Liver (tissue), 8 donors: ENCODE measurements at regions not wholly inside any gene's neighbourhood (a gene's known extent, or its start where the extent isn't known, plus 50 kb on each side); places are given as distances from the start of the nearest gene placed in this dataset.

Experiments used
- DNase-seq: peaks from one replicate; pipeline ENCODE4 v3.0.0-alpha.2; 2017; ENCODE audit warnings: low spot score
- H3K27ac ChIP-seq, 2 donors: one replicate each; pipeline ENCODE4 v1.7.0; 2013; ENCODE audit warnings: inconsistent platforms in 2 of 2, low read length in 2 of 2, control low read depth in 1 of 2, low read depth in 1 of 2, mild to moderate bottlenecking in 1 of 2
- H3K27me3 ChIP-seq, 4 donors: one replicate each; pipeline versions ENCODE4 v1.6.1 to v1.7.0; 2013; ENCODE audit warnings: low read length in 3 of 4, inconsistent platforms in 1 of 4, mild to moderate bottlenecking in 1 of 4, moderate library complexity in 1 of 4; ENCODE audit not compliant: control insufficient read depth in 4 of 4, insufficient read depth in 4 of 4
- H3K36me3 ChIP-seq, 4 donors: one replicate each; pipeline versions ENCODE4 v1.6.1 to v1.7.0; 2013; ENCODE audit warnings: low read length in 3 of 4, mild to moderate bottlenecking in 3 of 4, low read depth in 1 of 4, moderate library complexity in 1 of 4; ENCODE audit not compliant: control insufficient read depth in 4 of 4, insufficient read depth in 3 of 4
- H3K4me1 ChIP-seq, 4 donors: one replicate each; pipeline versions ENCODE4 v1.6.1 to v1.7.0; 2013; ENCODE audit warnings: low read length in 3 of 4, mild to moderate bottlenecking in 3 of 4, moderate library complexity in 1 of 4; ENCODE audit not compliant: control insufficient read depth in 4 of 4, insufficient read depth in 4 of 4
- H3K4me3 ChIP-seq, 3 donors: one replicate each; pipeline versions ENCODE4 v1.6.1 to v1.7.0; 2013; ENCODE audit warnings: low read length in 3 of 3, control low read depth in 1 of 3, low read depth in 1 of 3, mild to moderate bottlenecking in 1 of 3
- H3K9ac ChIP-seq, 2 donors: one replicate each; pipeline ENCODE4 v1.7.0; 2013; ENCODE audit warnings: low read length in 2 of 2, mild to moderate bottlenecking in 2 of 2, moderate library complexity in 2 of 2, control low read depth in 1 of 2, low read depth in 1 of 2
- H3K9me3 ChIP-seq, 4 donors: one replicate each; pipeline versions ENCODE4 v1.6.1 to v1.7.0; 2013; ENCODE audit warnings: low read length in 3 of 4; ENCODE audit not compliant: control insufficient read depth in 4 of 4
- ATF3 ChIP-seq: IDR thresholded peaks from 2 replicates; pipeline ENCODE4 v1.6.1; 2016; ENCODE audit warnings: antibody characterized with exemption
- CTCF ChIP-seq: fragments of 150-350 bp; IDR thresholded peaks from 2 replicates; pipeline ENCODE4 v1.5.1; 2017; ENCODE audit warnings: improper control_type of control experiment, low read depth, low read length; ENCODE audit not compliant: missing input control
- EGR1 ChIP-seq, 2 donors: IDR thresholded peaks; 2 replicates each; pipeline ENCODE4 v1.6.1; 2016 to 2018; ENCODE audit warnings: antibody characterized with exemption in 2 of 2, low read depth in 2 of 2
- FOXA1 ChIP-seq: IDR thresholded peaks from 2 replicates; pipeline ENCODE4 v1.6.1; 2016; ENCODE audit warnings: antibody characterized with exemption
- FOXA2 ChIP-seq: IDR thresholded peaks from 2 replicates; pipeline ENCODE4 v1.6.1; 2016; ENCODE audit warnings: antibody characterized with exemption
- GABPA ChIP-seq, 2 donors: IDR thresholded peaks in 1 of 2; conservative IDR thresholded peaks in 1 of 2; 2 replicates each; pipeline ENCODE4 v1.6.1; 2016; ENCODE audit warnings: antibody characterized with exemption in 2 of 2, mild to moderate bottlenecking in 1 of 2, moderate library complexity in 1 of 2
- HNF4A ChIP-seq, 2 donors: conservative IDR thresholded peaks; 2 replicates each; pipeline ENCODE4 v1.6.1; 2016; ENCODE audit warnings: antibody characterized with exemption in 2 of 2, mild to moderate bottlenecking in 2 of 2
- HNF4G ChIP-seq: IDR thresholded peaks from 2 replicates; pipeline ENCODE4 v1.6.1; 2016; ENCODE audit warnings: antibody characterized with exemption
- JUND ChIP-seq, 2 donors: IDR thresholded peaks; 2 replicates each; pipeline ENCODE4 v1.6.1; 2016; ENCODE audit warnings: antibody characterized with exemption in 2 of 2
- MAX ChIP-seq: IDR thresholded peaks from 2 replicates; pipeline ENCODE4 v1.6.1; 2016; ENCODE audit warnings: antibody characterized with exemption
- NR2F2 ChIP-seq: IDR thresholded peaks from 2 replicates; pipeline ENCODE4 v1.6.1; 2016; ENCODE audit warnings: antibody characterized with exemption
- RAD21 ChIP-seq, 2 donors: IDR thresholded peaks; 2 replicates each; pipeline ENCODE4 v1.6.1; 2016; ENCODE audit warnings: antibody characterized with exemption in 2 of 2, mild to moderate bottlenecking in 2 of 2
- REST ChIP-seq: IDR thresholded peaks from 2 replicates; pipeline ENCODE4 v1.6.1; 2016; ENCODE audit warnings: antibody characterized with exemption, mild to moderate bottlenecking
- RXRA ChIP-seq, 2 donors: IDR thresholded peaks; 2 replicates each; pipeline ENCODE4 v1.6.1; 2017 to 2018; ENCODE audit warnings: antibody characterized with exemption in 2 of 2, mild to moderate bottlenecking in 1 of 2
- SP1 ChIP-seq: IDR thresholded peaks from 2 replicates; pipeline ENCODE4 v1.6.1; 2018; ENCODE audit warnings: antibody characterized with exemption, mild to moderate bottlenecking
- TAF1 ChIP-seq: conservative IDR thresholded peaks from 2 replicates; pipeline ENCODE4 v1.6.1; 2016; ENCODE audit warnings: antibody characterized with exemption, mild to moderate bottlenecking
- YY1 ChIP-seq: IDR thresholded peaks from 2 replicates; pipeline ENCODE4 v1.6.1; 2016; ENCODE audit warnings: antibody characterized with exemption, mild to moderate bottlenecking
- ZBTB33 ChIP-seq: IDR thresholded peaks from 2 replicates; pipeline ENCODE4 v1.6.1; 2016; ENCODE audit warnings: antibody characterized with exemption
- WGBS: extraction: QIAGEN DNeasy Blood & Tissue Kit; methylation state at CpG from one replicate; pipeline ENCODE4 v1.1.7; 2013; 5-methylcytosine and 5-hydroxymethylcytosine counted together
- donor health status: healthy.
- donor health status: healthy.
- donor health status: healthy.
- donor health status: healthy.
- donor health status: healthy.

- DNase-seq: no peak
- Histone ChIP-seq H3K27me3 (no peaks in the 10 kb centered on the region), H3K4me3 (no peak overlapping the region), H3K27ac (no peak overlapping the region), H3K9ac (no peak overlapping the region), H3K4me1 (no peaks in the 10 kb centered on the region), H3K9me3 (peaks cover 0 to 1% (median 0%) of the 10 kb centered on the region in 4 donors), H3K36me3 (no peaks in the 10 kb centered on the region)
- 57% methylated on average over 8 of the region's 8 CpGs for WGBS
- TF ChIP-seq MAX (no peak), ATF3 (no peak), FOXA2 (no peak), EGR1 (IDR thresholded peaks at IDR 0.05; ENCODE audit: low read depth in 2 of 2) (no peak), YY1 (no peak), FOXA1 (no peak), SP1 (no peak), HNF4G (no peak), GABPA (IDR thresholded peaks at IDR 0.05 in 1 of 2, conservative IDR thresholded peaks at IDR 0.05 in 1 of 2) (no peak), JUND (IDR thresholded peaks at IDR 0.05) (no peak), CTCF (no peak), TAF1 (no peak), NR2F2 (no peak), HNF4A (conservative IDR thresholded peaks at IDR 0.05) (no peak), RXRA (IDR thresholded peaks at IDR 0.05) (no peak), REST (no peak), RAD21 (IDR thresholded peaks at IDR 0.05) (no peak), ZBTB33 (no peak)
Measured at GRCh38 chr17:69669441-69670178, 255.1 kb downstream of the MAP2K6 start.
